Aorta (tissue), 5 donors: ENCODE measurements at regions not wholly inside any gene's neighbourhood (a gene's known extent, or its start where the extent isn't known, plus 50 kb on each side); places are given as distances from the start of the nearest gene placed in this dataset.

Source experiments
- ATAC-seq: fragments of 200-7000 bp; cut with Tn5 transposase; one replicate; pipeline ENCODE4 v1.9.1; 2022; ENCODE audit warnings: moderate library complexity; ENCODE audit not compliant: low FRiP score
- DNase-seq, 2 donors: peaks; one replicate each; pipeline ENCODE4 v3.0.0-alpha.2; 2020
- H3K27ac ChIP-seq, 2 donors: one replicate each; pipeline ENCODE4 v1.5.1; 2013; ENCODE audit warnings: low read length in 2 of 2, mild to moderate bottlenecking in 2 of 2, moderate library complexity in 2 of 2, control low read depth in 1 of 2, inconsistent platforms in 1 of 2, low read depth in 1 of 2
- H3K27me3 ChIP-seq, 2 donors: one replicate each; pipeline ENCODE4 v1.6.1; 2013; ENCODE audit warnings: control low read depth in 1 of 2, low read length in 1 of 2, mild to moderate bottlenecking in 1 of 2, moderate library complexity in 1 of 2; ENCODE audit not compliant: insufficient read depth in 2 of 2, control insufficient read depth in 1 of 2
- H3K36me3 ChIP-seq, 2 donors: one replicate each; pipeline ENCODE4 v1.6.1; 2013; ENCODE audit warnings: control low read depth in 1 of 2, low read length in 1 of 2, mild to moderate bottlenecking in 1 of 2; ENCODE audit not compliant: insufficient read depth in 2 of 2, control insufficient read depth in 1 of 2
- H3K4me1 ChIP-seq, 2 donors: one replicate each; pipeline ENCODE4 v1.6.1; 2013; ENCODE audit warnings: low read length in 2 of 2, control low read depth in 1 of 2, mild to moderate bottlenecking in 1 of 2, moderate library complexity in 1 of 2; ENCODE audit not compliant: insufficient read depth in 2 of 2, control insufficient read depth in 1 of 2
- H3K4me3 ChIP-seq, 2 donors: one replicate each; pipeline ENCODE4 v1.5.1; 2013; ENCODE audit warnings: low read length in 2 of 2, control low read depth in 1 of 2, mild to moderate bottlenecking in 1 of 2
- H3K9me3 ChIP-seq: one replicate; pipeline ENCODE4 v1.6.1; 2013; ENCODE audit warnings: mild to moderate bottlenecking, low read length; ENCODE audit not compliant: control insufficient read depth
- WGBS, 2 donors: extraction: QIAGEN DNeasy Blood & Tissue Kit; methylation state at CpG; one replicate each; pipeline ENCODE4 v1.1.7; 2013; 5-methylcytosine and 5-hydroxymethylcytosine counted together
- intact Hi-C, 2 donors: fragments of 100-400 bp; cut with DNase I; formaldehyde crosslinking; loops; one replicate each; pipeline versions ENCODE4 v1.14.2 to v1.15.0; 2022
- donor health status: healthy with polysubstance abuse.
- donor health status: Bipolar disorder and iron deficiency.
- donor health status: DM: no; HTN: no; CAD: no.
- donor health status: DM: no; HTN: no; CAD: no.
- donor health status: DM: yes; HTN: yes; CAD: no.

DNA sequence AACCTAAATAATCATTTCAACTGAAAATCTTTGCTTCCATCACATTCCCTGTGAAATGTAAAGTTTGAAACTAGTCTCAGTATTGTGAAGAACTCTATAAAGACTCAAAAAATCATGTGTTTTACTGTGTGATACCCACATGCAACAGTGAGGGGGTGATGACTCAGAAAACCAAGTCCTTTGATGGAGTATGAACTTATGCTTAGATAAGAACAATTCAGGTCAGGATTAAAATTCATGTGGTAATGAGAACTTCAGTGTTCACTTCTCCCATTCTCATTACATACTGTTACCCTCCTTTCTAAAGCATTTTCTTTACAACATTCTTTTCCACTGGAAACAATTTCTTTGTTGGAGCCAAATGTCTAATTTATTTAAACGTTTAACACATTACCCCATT is 360.2 kb downstream of the FSIP2 start:
- Histone ChIP-seq H3K36me3 (no peaks in the 10 kb centered on the region), H3K9me3 (no peaks in the 10 kb centered on the region), H3K27ac (no peak overlapping the region), H3K27me3 (no peaks in the 10 kb centered on the region), H3K4me1 (no peaks in the 10 kb centered on the region), H3K4me3 (no peak overlapping the region)
- 33 to 39% methylated on average over 1 of the region's 1 CpG for WGBS, 2 donors
- no peak for ATAC-seq
- intact Hi-C loops = no loop called here
- DNase-seq = no peak

- H3K27ac ChIP-seq = no peak overlapping the region
- H3K36me3 ChIP-seq = no peaks in the 10 kb centered on the region
- no peak for DNase-seq
- H3K4me3 ChIP-seq = no peak overlapping the region
- intact Hi-C loops = no loop called here
- 63 to 71% methylated on average over 2 of the region's 2 CpGs for WGBS, 2 donors
- no peak for ATAC-seq
- H3K27me3 ChIP-seq = no peaks in the 10 kb centered on the region
- no peaks in the 10 kb centered on the region for H3K4me1 ChIP-seq
- no peaks in the 10 kb centered on the region for H3K9me3 ChIP-seq
Measured at GRCh38 chr2:186099826-186100225, 361.2 kb downstream of the FSIP2 start.

DNA sequence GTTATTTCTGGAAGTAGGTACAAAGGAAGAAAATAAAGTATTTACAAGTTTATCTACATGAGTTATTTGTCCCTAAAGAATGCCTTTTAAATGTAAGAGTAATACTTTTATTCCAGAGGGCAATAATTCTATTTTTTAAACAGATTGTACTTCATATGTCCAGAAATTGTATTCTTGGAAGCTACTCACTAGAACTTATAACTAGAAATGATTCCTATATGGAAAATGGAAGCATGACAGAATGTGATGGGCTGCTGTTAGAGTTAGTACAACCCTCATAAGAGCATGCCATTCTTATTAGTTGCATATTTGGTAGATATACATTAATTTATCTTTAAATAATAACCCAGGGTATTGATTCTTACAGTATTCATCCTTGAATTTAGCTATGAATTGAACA is 362.0 kb downstream of the FSIP2 start:
- ATAC-seq (no peak), DNase-seq (no peak)
- Histone ChIP-seq H3K27ac (no peak overlapping the region), H3K9me3 (no peaks in the 10 kb centered on the region), H3K36me3 (no peaks in the 10 kb centered on the region), H3K27me3 (no peaks in the 10 kb centered on the region), H3K4me1 (no peaks in the 10 kb centered on the region), H3K4me3 (no peak overlapping the region)
- intact Hi-C loops = no loop called here

GRCh38 chr2:186101616-186102015 is 363.0 kb downstream of the FSIP2 start:
- no peak for DNase-seq
- 68 to 73% methylated on average over 3 of the region's 3 CpGs for WGBS, 2 donors
- Histone ChIP-seq H3K36me3 (no peaks in the 10 kb centered on the region), H3K27me3 (no peaks in the 10 kb centered on the region), H3K4me1 (no peaks in the 10 kb centered on the region), H3K4me3 (no peak overlapping the region), H3K27ac (no peak overlapping the region), H3K9me3 (no peaks in the 10 kb centered on the region)
- peak; percentile 33 for ATAC-seq
- intact Hi-C loops = no loop called here

DNA sequence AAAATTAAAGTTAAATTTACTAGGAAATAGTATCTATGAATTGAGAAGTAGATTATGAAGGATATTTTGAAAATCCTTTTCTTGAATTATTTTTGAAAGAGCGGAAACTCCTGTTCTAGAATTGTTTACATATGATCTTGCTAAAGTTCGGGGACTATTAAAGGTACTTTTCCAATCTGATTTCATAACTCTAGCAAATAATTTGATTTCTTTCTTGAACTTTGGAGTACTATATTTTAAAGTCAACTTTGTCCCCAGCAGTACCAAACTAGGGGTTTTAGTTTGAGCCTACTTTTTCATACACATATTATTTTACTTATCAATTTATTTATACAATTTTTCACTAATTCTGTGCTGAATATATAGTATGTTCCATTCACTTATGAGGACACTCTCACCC is 364.7 kb downstream of the FSIP2 start:
- Histone ChIP-seq H3K9me3 (no peaks in the 10 kb centered on the region), H3K36me3 (no peaks in the 10 kb centered on the region), H3K4me3 (no peak overlapping the region), H3K27ac (no peak overlapping the region), H3K27me3 (no peaks in the 10 kb centered on the region), H3K4me1 (no peaks in the 10 kb centered on the region)
- DNase-seq (no peak), ATAC-seq (no peak)
- WGBS, 2 donors = 93 to 94% methylated on average over 2 of the region's 2 CpGs
- intact Hi-C loops = no loop called here

- Histone ChIP-seq H3K4me1 (no peaks in the 10 kb centered on the region), H3K36me3 (no peaks in the 10 kb centered on the region), H3K27me3 (no peaks in the 10 kb centered on the region), H3K4me3 (no peak overlapping the region), H3K27ac (no peak overlapping the region), H3K9me3 (no peaks in the 10 kb centered on the region)
- DNase-seq (no peak), ATAC-seq (no peak)
- WGBS, 2 donors = 95 to 100% methylated on average over 1 of the region's 1 CpG
- intact Hi-C loops = no loop called here
Measured at GRCh38 chr2:186105016-186105724, 366.6 kb downstream of the FSIP2 start.

- Histone ChIP-seq H3K36me3 (no peaks in the 10 kb centered on the region), H3K27ac (no peak overlapping the region), H3K4me1 (no peaks in the 10 kb centered on the region), H3K27me3 (no peaks in the 10 kb centered on the region), H3K4me3 (no peak overlapping the region), H3K9me3 (no peaks in the 10 kb centered on the region)
- WGBS, 2 donors = 95 to 96% methylated on average over 1 of the region's 1 CpG
- DNase-seq = no peak
- no peak for ATAC-seq
- intact Hi-C loops = no loop called here
Measured at GRCh38 chr2:186108470-186108869, 369.9 kb downstream of the FSIP2 start.

- DNase-seq = no peak
- ATAC-seq = no peak
- intact Hi-C loops = no loop called here
- Histone ChIP-seq H3K9me3 (peaks cover 4% of the 10 kb centered on the region), H3K27me3 (no peaks in the 10 kb centered on the region), H3K36me3 (peaks cover 0 to 5% of the 10 kb centered on the region in 2 donors), H3K27ac (no peak overlapping the region), H3K4me3 (no peak overlapping the region), H3K4me1 (no peaks in the 10 kb centered on the region)
- WGBS, 2 donors = 95 to 97% methylated on average over 2 of the region's 2 CpGs
Measured at GRCh38 chr2:186113284-186113683, 372.8 kb upstream of the ZC3H15 start.

GRCh38 chr2:186125156-186125555 is 360.9 kb upstream of the ZC3H15 start:
- H3K9me3 ChIP-seq = no peaks in the 10 kb centered on the region
- H3K27ac ChIP-seq = no peak overlapping the region
- H3K4me1 ChIP-seq = peaks cover 0 to 1% of the 10 kb centered on the region in 2 donors
- no peaks in the 10 kb centered on the region for H3K36me3 ChIP-seq
- H3K4me3 ChIP-seq = no peak overlapping the region
- intact Hi-C loops = no loop called here
- DNase-seq (no peak), ATAC-seq (no peak)
- H3K27me3 ChIP-seq = no peaks in the 10 kb centered on the region
